HG03520 (cell line): ENCODE measurements at regions not wholly inside any gene's neighbourhood (a gene's known extent, or its start where the extent isn't known, plus 50 kb on each side); places are given as distances from the start of the nearest gene placed in this dataset.

Experiments used
- ATAC-seq: cut with Tn5 transposase; IDR thresholded peaks from one replicate; pipeline ENCODE4 v1.9.1; 2021; ENCODE audit warnings: mild to moderate bottlenecking, moderate library complexity; ENCODE audit not compliant: unreplicated experiment

DNA sequence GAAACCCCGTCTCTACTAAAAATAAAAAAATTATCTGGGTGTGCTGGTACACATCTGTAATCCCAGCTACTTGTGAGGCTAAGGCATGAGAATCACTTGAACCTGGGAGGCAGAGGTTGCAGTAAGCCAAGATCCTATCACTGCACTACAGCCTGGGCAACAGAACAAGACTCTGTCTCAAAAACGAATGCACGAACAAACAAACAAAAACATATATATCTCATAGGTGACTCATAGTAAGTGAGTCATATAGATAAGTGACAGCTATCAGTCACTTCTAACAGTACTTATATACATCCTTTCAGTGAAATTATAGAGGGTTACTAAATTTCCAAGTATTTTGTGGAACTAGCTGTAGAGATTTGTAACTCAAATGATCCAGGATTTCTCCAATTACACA lies 127.3 kb upstream of the FIGN start:
- no peak for ATAC-seq

DNA sequence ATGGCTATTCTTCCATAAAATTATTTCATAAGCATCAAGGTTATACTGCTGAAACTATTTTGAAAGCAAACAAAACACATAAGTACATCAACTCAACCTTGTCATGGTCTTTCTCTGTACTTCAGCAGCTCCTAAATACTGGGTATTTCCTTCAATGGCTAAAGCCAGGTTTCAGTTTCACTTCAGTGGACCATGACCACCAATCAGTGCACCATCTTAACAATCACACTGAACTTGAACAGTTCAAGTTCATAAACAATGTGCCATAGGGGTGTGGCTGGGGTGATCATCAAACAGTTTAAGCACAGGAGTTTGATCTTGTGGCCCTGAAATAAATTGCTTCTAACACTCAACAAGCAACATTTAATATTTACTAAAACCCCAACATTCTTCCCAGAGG lies 124.1 kb upstream of the FIGN start:
- ATAC-seq = no peak

GRCh38 chr2:163856941-163857340 lies 121.1 kb upstream of the FIGN start:
- ATAC-seq = no peak

DNA sequence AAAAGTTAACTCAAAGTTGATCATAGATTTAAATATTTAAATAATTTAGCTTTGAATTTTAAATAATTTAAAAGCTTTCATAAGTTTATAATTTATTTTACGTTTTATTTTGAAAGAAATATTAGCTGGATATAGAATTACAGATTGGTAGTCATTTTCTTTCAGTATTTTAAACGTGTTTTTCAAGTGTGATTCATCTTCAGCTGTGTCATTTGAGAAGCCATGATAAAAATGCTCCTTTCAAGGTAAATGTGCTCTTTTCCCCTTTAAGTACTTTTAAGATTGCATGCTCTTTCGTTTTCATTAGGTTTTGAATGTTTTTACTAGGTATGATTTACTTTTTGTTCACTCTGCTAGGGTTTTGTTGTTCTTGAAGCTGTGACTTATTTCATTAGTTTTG lies 116.8 kb upstream of the FIGN start:
- no peak for ATAC-seq

- no peak for ATAC-seq
Observed at GRCh38 chr2:163849756-163850435, 114.1 kb upstream of the FIGN start.

DNA sequence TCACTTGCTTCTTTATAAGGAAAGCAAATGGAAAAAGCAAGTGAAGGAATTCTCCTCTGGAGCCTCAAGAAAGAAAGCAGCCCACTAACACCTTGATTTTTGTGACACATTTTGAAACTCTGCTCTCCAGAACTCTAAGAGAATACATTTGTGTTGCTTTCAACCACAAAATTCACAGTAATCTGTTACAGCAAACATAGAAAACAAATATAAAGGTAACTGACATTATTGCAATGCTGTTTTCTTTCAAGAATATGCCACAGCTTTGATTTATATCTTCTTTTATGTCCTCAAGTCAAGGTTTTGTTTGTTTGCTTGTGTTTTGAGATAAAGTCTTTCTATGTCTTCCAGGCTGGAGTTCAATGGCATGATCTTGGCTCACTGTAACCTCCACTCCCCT lies 103.1 kb upstream of the FIGN start:
- no peak for ATAC-seq

- ATAC-seq = no peak
Observed at GRCh38 chr2:163836167-163836566, 100.4 kb upstream of the FIGN start.

DNA sequence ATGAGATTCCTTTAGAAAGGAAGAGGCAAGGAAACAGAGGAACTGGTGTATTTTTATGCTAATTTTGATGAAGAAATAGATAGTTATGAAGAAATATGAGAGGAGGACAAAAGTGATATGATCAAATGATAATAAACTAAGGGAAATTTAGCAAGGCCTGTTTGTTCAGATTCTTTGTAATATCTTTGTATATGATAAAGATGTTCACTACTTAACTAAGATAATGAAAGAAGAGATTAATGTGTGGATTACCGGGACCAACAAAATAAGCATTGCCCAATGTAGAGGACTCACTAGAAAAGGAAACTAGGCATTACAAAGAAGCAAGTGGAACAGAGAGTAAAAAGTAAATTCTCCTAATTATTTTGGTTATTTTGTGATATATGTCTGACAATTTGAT lies 99.0 kb upstream of the FIGN start:
- ATAC-seq = no peak

DNA sequence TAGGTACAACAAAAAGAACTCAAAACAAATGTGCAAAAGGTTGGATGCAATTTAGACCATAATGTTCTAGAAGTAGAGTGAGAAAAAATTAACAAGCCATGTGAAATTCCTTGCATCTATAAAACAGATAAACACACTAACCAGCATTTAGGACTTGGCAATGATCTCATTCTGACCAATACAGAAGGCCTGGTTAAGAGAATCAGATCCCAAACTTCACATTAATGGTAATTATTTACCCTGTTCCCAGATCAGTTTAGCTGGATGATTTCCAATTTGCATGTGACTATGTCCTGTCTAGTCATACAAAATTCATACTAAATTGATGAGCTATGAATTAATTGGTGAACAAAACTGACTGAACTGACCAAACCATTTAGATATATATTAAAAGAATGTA lies 98.4 kb upstream of the FIGN start:
- ATAC-seq = no peak

GRCh38 chr2:163828771-163829170 lies 93.0 kb upstream of the FIGN start:
- ATAC-seq = no peak

DNA sequence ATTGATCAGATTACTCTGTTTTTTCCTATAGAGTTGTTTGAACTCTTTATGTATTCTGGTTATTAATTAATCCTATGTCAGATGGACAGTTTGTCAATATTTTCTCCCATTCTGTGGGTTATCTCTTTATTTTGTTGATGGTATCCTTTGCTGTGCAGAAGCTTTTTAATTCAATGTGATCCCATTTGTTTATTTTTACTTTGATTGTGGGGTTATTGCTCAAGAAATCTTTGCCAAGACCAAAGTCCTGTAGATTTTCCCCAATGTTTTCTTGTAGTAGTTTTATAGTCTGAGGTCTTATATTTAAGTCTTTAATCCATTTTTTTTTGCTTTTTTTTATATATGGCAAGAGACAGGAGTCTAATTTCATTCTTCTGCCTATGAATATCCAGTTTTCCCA lies 86.2 kb upstream of the FIGN start:
- ATAC-seq = no peak

- ATAC-seq = no peak
Observed at GRCh38 chr2:163812926-163813520, 77.2 kb upstream of the FIGN start.

DNA sequence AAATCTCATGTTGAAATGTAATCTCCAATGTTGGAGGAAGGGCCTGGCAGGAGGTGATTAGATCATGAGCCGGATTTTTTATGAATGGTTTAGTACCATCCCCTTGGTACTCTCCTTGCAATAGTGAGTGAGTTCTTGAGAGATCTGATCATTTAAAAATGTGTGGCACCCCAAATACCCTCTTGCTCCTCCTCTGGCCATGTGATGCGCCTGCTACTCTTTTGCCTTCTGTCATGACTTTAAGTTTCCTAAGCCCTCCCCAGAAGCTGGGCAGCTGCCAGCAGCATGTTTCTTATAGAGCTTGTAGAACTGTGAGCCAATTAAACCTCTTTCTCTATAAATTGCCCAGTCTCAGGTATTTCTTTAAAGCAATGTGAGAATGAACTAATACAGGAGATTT lies 72.6 kb upstream of the FIGN start:
- no peak for ATAC-seq

- ATAC-seq = no peak
Observed at GRCh38 chr2:163802284-163802683, 66.5 kb upstream of the FIGN start.

- no peak for ATAC-seq
Observed at GRCh38 chr2:163801486-163801885, 65.7 kb upstream of the FIGN start.

GRCh38 chr2:163800951-163801381 lies 65.2 kb upstream of the FIGN start:
- no peak for ATAC-seq

- no peak for ATAC-seq
Observed at GRCh38 chr2:163799807-163800206, 64.0 kb upstream of the FIGN start.

DNA sequence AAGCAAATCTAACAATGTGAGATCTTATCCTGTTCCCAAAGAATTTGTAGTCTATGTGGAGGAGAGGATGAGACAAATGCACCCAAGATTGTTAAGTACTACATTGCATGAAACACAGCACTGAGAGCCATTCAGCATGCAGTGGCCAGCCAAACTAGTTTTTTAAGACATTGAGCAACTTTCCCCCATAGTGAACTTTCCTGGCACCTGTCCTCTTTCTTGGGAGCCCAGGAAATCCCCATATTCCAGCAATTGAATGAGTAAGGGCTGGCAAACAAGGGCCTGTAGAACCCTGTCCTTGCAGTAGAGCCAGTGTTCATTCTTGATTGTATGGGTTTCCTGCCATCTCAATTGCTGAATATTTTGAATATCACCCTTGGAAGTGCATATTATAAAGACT lies 58.8 kb upstream of the FIGN start:
- no peak for ATAC-seq
